ENCODE measurements at regions not wholly inside any gene's neighbourhood (a gene's known extent, or its start where the extent isn't known, plus 50 kb on each side); places are given as distances from the start of the nearest gene placed in this dataset.

DNA sequence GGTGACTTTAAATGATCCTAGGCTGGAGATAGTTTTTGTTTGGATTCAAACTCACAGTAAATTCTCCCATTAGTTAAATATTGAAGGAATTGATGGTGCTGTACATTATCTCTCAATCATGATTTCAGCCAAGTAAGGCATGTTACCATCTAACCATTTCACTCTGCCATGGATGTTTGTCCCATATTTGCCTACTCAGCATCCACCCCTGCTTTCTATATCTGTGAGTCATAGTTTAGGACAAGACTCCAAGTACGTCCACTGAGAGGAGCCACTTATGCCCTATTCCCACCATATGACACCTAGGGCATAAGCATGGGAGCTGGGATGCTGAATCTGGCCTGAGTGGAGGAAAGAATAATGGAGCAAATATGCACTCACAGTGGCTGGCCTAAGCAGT, 155.2 kb downstream of the RPL10L start:
- no peak for TF ChIP-seq CTCF (IDR thresholded peaks at IDR 0.05; ENCODE audit: low read length)
- TF ChIP-seq EZH2 (optimal IDR thresholded peaks at IDR 0.05; ENCODE audit: low read depth, low read length), result no peak
